IMR-90 (cell line): ENCODE measurements at regions not wholly inside any gene's neighbourhood (a gene's known extent, or its start where the extent isn't known, plus 50 kb on each side); places are given as distances from the start of the nearest gene placed in this dataset.
A peak's percentile ranks its signal among the peaks of the same experiment; 100 is the strongest.

Source experiments
- ATAC-seq: fragments of 200-7000 bp; cut with Tn5 transposase; 2 replicates; pipeline ENCODE4 v1.9.1; 2020; ENCODE audit warnings: low read depth, mild to moderate bottlenecking, moderate library complexity
- BruUV-seq: library from RNA; stranded (reverse); fragments of 400-500 nt; replicated peaks from 2 replicates; lab custom pipeline; 2021; lab: Mats Ljungman, UMichigan
- CTCF ChIA-PET: fragments of 300-600 bp; formaldehyde crosslinking; extraction: SDS; loops from one replicate; lab custom pipeline; 2021; ENCODE audit warnings: antibody characterized with exemption; lab: Yijun Ruan, JAX
- POLR2A ChIA-PET: fragments of 300-600 bp; sonication (Branson Sonifier 250); formaldehyde crosslinking; loops from one replicate; lab custom pipeline; 2022; ENCODE audit warnings: antibody characterized with exemption; ENCODE audit not compliant: unreplicated experiment; lab: Charles Lee
- DNase-seq: peaks from one replicate; pipeline ENCODE4 v3.0.0; 2013
- H2AFZ ChIP-seq: replicated peaks from 2 replicates; pipeline ENCODE3; 2013; ENCODE audit warnings: low read length, mild to moderate bottlenecking; ENCODE audit not compliant: poor library complexity
- H2AK5ac ChIP-seq: 2 replicates; pipeline ENCODE4 v1.6.1; 2013; ENCODE audit warnings: low read depth, low read length, inconsistent platforms
- H2AK9ac ChIP-seq: replicated peaks from 2 replicates; pipeline ENCODE3; 2013; ENCODE audit warnings: mild to moderate bottlenecking, low read depth, low read length, moderate library complexity; ENCODE audit not compliant: poor library complexity
- H2BK120ac ChIP-seq: 2 replicates; pipeline ENCODE4 v1.6.1; 2013; ENCODE audit warnings: low read depth, low read length, inconsistent platforms
- H2BK15ac ChIP-seq: 3 replicates; pipeline ENCODE4 v1.6.1; 2013; ENCODE audit warnings: low read depth, low read length, inconsistent platforms
- H2BK20ac ChIP-seq: 2 replicates; pipeline ENCODE4 v1.6.1; 2013; ENCODE audit warnings: low read depth, mild to moderate bottlenecking, inconsistent platforms, low read length, moderate library complexity
- H2BK5ac ChIP-seq: 2 replicates; pipeline ENCODE4 v1.6.1; 2013; ENCODE audit warnings: mild to moderate bottlenecking, low read depth, low read length, inconsistent platforms; ENCODE audit not compliant: poor library complexity, severe bottlenecking
- H3K14ac ChIP-seq: replicated peaks from 2 replicates; pipeline ENCODE4 v1.6.1; 2013; ENCODE audit warnings: low read depth, low read length, inconsistent platforms
- H3K18ac ChIP-seq: 2 replicates; pipeline ENCODE4 v1.6.1; 2013; ENCODE audit warnings: low read depth, low read length, control low read depth
- H3K23ac ChIP-seq: 2 replicates; pipeline ENCODE4 v1.6.1; 2013; ENCODE audit warnings: low read depth, low read length, inconsistent platforms
- H3K27ac ChIP-seq: 2 replicates; pipeline ENCODE4 v1.5.1; 2013; ENCODE audit warnings: mild to moderate bottlenecking, control low read depth, low read length; ENCODE audit not compliant: insufficient read depth
- H3K27me3 ChIP-seq: 2 replicates; pipeline ENCODE4 v1.6.1; 2013; ENCODE audit warnings: low read length; ENCODE audit not compliant: control insufficient read depth, insufficient read depth
- H3K36me3 ChIP-seq: 2 replicates; pipeline ENCODE4 v1.6.1; 2013; ENCODE audit warnings: low read length, mixed read lengths; ENCODE audit not compliant: control insufficient read depth, insufficient read depth
- H3K4ac ChIP-seq: 2 replicates; pipeline ENCODE4 v1.6.1; 2013; ENCODE audit warnings: low read depth, low read length, inconsistent platforms
- H3K4me1 ChIP-seq: 2 replicates; pipeline ENCODE4 v1.6.1; 2013; ENCODE audit warnings: low read length, mixed read lengths; ENCODE audit not compliant: control insufficient read depth, insufficient read depth
- H3K4me2 ChIP-seq: 2 replicates; pipeline ENCODE4 v1.6.1; 2013; ENCODE audit warnings: low read depth, mild to moderate bottlenecking, control low read depth, low read length, moderate library complexity
- H3K4me3 ChIP-seq: 2 replicates; pipeline ENCODE4 v1.5.1; 2013; ENCODE audit warnings: low read depth, mild to moderate bottlenecking, control low read depth, low read length, moderate library complexity; ENCODE audit not compliant: insufficient read depth
- H3K56ac ChIP-seq: 2 replicates; pipeline ENCODE4 v1.6.1; 2013; ENCODE audit warnings: low read length, inconsistent platforms; ENCODE audit not compliant: insufficient read depth; ENCODE audit errors: extremely low read depth
- H3K79me1 ChIP-seq, 2 experiments: 2 replicates each; pipeline ENCODE4 v1.6.1; 2013; ENCODE audit warnings: low read length in 2 of 2, inconsistent platforms in 1 of 2, low read depth in 1 of 2
- H3K9ac ChIP-seq: 2 replicates; pipeline ENCODE4 v1.6.1; 2013; ENCODE audit warnings: low read depth, low read length, control low read depth
- H3K9me1 ChIP-seq: 2 replicates; pipeline ENCODE4 v1.6.1; 2013; ENCODE audit warnings: low read length, inconsistent platforms; ENCODE audit not compliant: insufficient read depth
- H3K9me3 ChIP-seq: 2 replicates; pipeline ENCODE4 v1.6.1; 2013; ENCODE audit warnings: low read length; ENCODE audit not compliant: control insufficient read depth, insufficient read depth
- H4K20me1 ChIP-seq: 2 replicates; pipeline ENCODE4 v1.6.1; 2013; ENCODE audit warnings: low read length, inconsistent platforms; ENCODE audit not compliant: insufficient read depth
- H4K5ac ChIP-seq: 2 replicates; pipeline ENCODE4 v1.6.1; 2013; ENCODE audit warnings: mild to moderate bottlenecking, low read depth, low read length, control low read depth
- H4K8ac ChIP-seq, 2 experiments: 2 replicates each; pipeline ENCODE4 v1.6.1; 2013; ENCODE audit warnings: low read depth in 2 of 2, low read length in 2 of 2, control low read depth in 1 of 2, inconsistent platforms in 1 of 2
- H4K91ac ChIP-seq: 2 replicates; pipeline ENCODE4 v1.6.1; 2013; ENCODE audit warnings: low read depth, low read length, inconsistent platforms; ENCODE audit not compliant: insufficient read depth
- BHLHE40 ChIP-seq: fragments of 150-350 bp; IDR thresholded peaks from 2 replicates; pipeline ENCODE4 v1.6.1; 2016; ENCODE audit warnings: mild to moderate bottlenecking, low read depth, low read length
- CEBPB ChIP-seq: IDR thresholded peaks from 2 replicates; pipeline ENCODE4 v1.6.1; 2012; ENCODE audit warnings: low read depth, low read length, improper control_type of control experiment
- CHD1 ChIP-seq: IDR thresholded peaks from 2 replicates; pipeline ENCODE4 v1.6.1; 2012; ENCODE audit warnings: low read depth, low read length, improper control_type of control experiment
- FOS ChIP-seq: fragments of 150-350 bp; IDR thresholded peaks from 2 replicates; pipeline ENCODE4 v1.6.1; 2016; ENCODE audit warnings: low read depth, low read length
- MAFK ChIP-seq: IDR thresholded peaks from 2 replicates; pipeline ENCODE4 v1.6.1; 2012; ENCODE audit warnings: low read depth, low read length, improper control_type of control experiment
- MAZ ChIP-seq: IDR thresholded peaks from 2 replicates; pipeline ENCODE4 v1.6.1; 2012; ENCODE audit warnings: low read depth, mild to moderate bottlenecking, low read length, improper control_type of control experiment, moderate library complexity, borderline replicate concordance
- MXI1 ChIP-seq: IDR thresholded peaks from 2 replicates; pipeline ENCODE4 v1.6.1; 2012; ENCODE audit warnings: low read depth, mild to moderate bottlenecking, low read length, moderate library complexity, borderline replicate concordance
- NFE2L2 ChIP-seq: fragments of 150-350 bp; IDR thresholded peaks from 2 replicates; pipeline ENCODE4 v1.6.1; 2016; ENCODE audit warnings: low read depth, mild to moderate bottlenecking, low read length
- POLR2A ChIP-seq: IDR thresholded peaks from 2 replicates; pipeline ENCODE4 v1.6.1; 2012; ENCODE audit warnings: mild to moderate bottlenecking, low read depth, low read length
- RAD21 ChIP-seq: IDR thresholded peaks from 2 replicates; pipeline ENCODE4 v1.6.1; 2012; ENCODE audit warnings: low read length, improper control_type of control experiment
- RCOR1 ChIP-seq: IDR thresholded peaks from 2 replicates; pipeline ENCODE4 v1.6.1; 2012; ENCODE audit warnings: mild to moderate bottlenecking, low read length, improper control_type of control experiment; ENCODE audit not compliant: insufficient replicate concordance
- RFX5 ChIP-seq: IDR thresholded peaks from 2 replicates; pipeline ENCODE4 v1.8.0; 2012; ENCODE audit warnings: low read depth, mild to moderate bottlenecking, low read length, moderate library complexity
- SMC3 ChIP-seq: fragments of 150-350 bp; IDR thresholded peaks from 2 replicates; pipeline ENCODE4 v1.6.1; 2016; ENCODE audit warnings: low read depth, mild to moderate bottlenecking, antibody characterized with exemption, low read length, moderate library complexity
- USF2 ChIP-seq: fragments of 150-350 bp; IDR thresholded peaks from 2 replicates; pipeline ENCODE4 v1.6.1; 2017; ENCODE audit warnings: mild to moderate bottlenecking, antibody characterized with exemption, low read length, low read depth
- WGBS, 2 experiments: methylation state at CpG; one replicate each; pipeline versions ENCODE4 v1.1.5 to v1.1.7; 2013; ENCODE audit warnings: missing lambda C conversion rate in 2 of 2; ENCODE audit not compliant: insufficient read length in 1 of 2; ENCODE audit errors: extremely low coverage in 2 of 2; 5-methylcytosine and 5-hydroxymethylcytosine counted together
- dilution Hi-C: fragments of 300-500 bp; cut with HindIII; formaldehyde crosslinking; loops from one replicate; pipeline ENCODE4 v1.14.3; 2018; ENCODE audit warnings: low sequenced_read_pairs; ENCODE audit not compliant: unreplicated experiment
- in situ Hi-C: fragments of 300-500 bp; cut with MboI; formaldehyde crosslinking; loops from 3 replicates; pipeline ENCODE4 v1.14.3; 2019; ENCODE audit warnings: low sequenced_read_pairs, inconsistent platforms, mixed read lengths
- intact Hi-C: fragments of 100-400 bp; cut with micrococcal nuclease; formaldehyde crosslinking; loops from 2 replicates; pipeline ENCODE4 v1.10.0; 2022
- TF ChIP-seq, protein P1 (sequence below): conservative IDR thresholded peaks from 2 replicates; pipeline ENCODE4 v1.5.1; 2012; ENCODE audit warnings: mild to moderate bottlenecking, low read depth, low read length, improper control_type of control experiment
- TF ChIP-seq, protein P2 (sequence below): fragments of 150-350 bp; IDR thresholded peaks from 2 replicates; pipeline ENCODE4 v1.6.1; 2016; ENCODE audit warnings: low read depth, mild to moderate bottlenecking, low read length, moderate library complexity, borderline replicate concordance

DNA sequence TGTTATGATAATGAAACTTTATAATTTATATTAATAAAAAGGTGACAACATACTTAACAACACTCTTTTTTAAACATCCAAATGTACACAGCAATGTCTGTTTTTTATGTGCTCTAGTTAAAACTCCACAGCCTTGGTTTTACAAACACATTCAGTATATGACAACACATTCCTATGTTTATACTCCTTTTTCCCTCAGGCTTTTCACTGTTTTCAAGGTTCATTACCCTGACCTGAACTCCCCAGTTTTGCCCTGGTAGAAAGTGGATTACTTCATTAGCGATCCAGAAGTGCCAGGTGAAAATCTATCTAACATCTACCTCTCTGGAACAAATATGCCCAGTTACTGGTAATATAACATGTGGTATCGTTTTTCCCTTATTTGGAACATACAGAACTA lies 340.2 kb upstream of the DDHD1 start:
- Histone ChIP-seq H2BK20ac (peak overlapping the region; percentile 45; the same call in 1 of the 2 replicates), H3K27me3 (no peaks in the 10 kb centered on the region), H3K4ac (peak overlapping the region; percentile 40; the same call in 1 of the 2 replicates), H2BK15ac (peak overlapping the region; percentile 53; the same call in 2 of the 3 replicates), H3K9ac (no peak overlapping the region), H4K20me1 (no peaks in the 10 kb centered on the region), H3K4me2 (no peak overlapping the region), H2BK5ac (peak overlapping the region; percentile 31), H2BK120ac (peak overlapping the region; percentile 74), H2AK9ac (no peak overlapping the region), H4K5ac (peak overlapping the region; percentile 57), H3K9me3 (no peaks in the 10 kb centered on the region), H3K9me1 (no peaks in the 10 kb centered on the region), H4K8ac (peak overlapping the region in 1 of 2 experiments; percentile 77; a peak in 3 of 4 replicates), H4K91ac (no peak overlapping the region; the same call in 1 of the 2 replicates), H3K56ac (no peak overlapping the region), H3K4me3 (no peak overlapping the region), H3K27ac (no peak overlapping the region; the same call in 1 of the 2 replicates), H3K36me3 (no peaks in the 10 kb centered on the region), H3K79me1 (no peaks in the 10 kb centered on the region), H3K14ac (peak overlapping the region; percentile 71; the same call in 1 of the 2 replicates), H3K18ac (peak overlapping the region; percentile 93), H2AFZ (no peak overlapping the region), H3K23ac (no peak overlapping the region), H3K4me1 (peaks cover 5% of the 10 kb centered on the region), H2AK5ac (no peak overlapping the region)
- dilution Hi-C loops (no loop called here), in situ Hi-C loops (no loop called here), intact Hi-C loops (no loop called here)
- DNase-seq (no peak), ATAC-seq (peak; percentile 59)
- no TSS peak for BruUV-seq
- CTCF ChIA-PET, result no interaction called here
- TF ChIP-seq RFX5 (no peak), NFE2L2 (no peak), POLR2A (no peak), SMC3 (no peak), MXI1 (no peak), MAZ (no peak), RAD21 (no peak), MAFK (no peak), FOS (no peak), CHD1 (no peak), USF2 (no peak), CEBPB (no peak), BHLHE40 (no peak), RCOR1 (no peak)
- TF ChIP-seq, protein P1, sequence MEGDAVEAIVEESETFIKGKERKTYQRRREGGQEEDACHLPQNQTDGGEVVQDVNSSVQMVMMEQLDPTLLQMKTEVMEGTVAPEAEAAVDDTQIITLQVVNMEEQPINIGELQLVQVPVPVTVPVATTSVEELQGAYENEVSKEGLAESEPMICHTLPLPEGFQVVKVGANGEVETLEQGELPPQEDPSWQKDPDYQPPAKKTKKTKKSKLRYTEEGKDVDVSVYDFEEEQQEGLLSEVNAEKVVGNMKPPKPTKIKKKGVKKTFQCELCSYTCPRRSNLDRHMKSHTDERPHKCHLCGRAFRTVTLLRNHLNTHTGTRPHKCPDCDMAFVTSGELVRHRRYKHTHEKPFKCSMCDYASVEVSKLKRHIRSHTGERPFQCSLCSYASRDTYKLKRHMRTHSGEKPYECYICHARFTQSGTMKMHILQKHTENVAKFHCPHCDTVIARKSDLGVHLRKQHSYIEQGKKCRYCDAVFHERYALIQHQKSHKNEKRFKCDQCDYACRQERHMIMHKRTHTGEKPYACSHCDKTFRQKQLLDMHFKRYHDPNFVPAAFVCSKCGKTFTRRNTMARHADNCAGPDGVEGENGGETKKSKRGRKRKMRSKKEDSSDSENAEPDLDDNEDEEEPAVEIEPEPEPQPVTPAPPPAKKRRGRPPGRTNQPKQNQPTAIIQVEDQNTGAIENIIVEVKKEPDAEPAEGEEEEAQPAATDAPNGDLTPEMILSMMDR, result no peak
- TF ChIP-seq, protein P2, sequence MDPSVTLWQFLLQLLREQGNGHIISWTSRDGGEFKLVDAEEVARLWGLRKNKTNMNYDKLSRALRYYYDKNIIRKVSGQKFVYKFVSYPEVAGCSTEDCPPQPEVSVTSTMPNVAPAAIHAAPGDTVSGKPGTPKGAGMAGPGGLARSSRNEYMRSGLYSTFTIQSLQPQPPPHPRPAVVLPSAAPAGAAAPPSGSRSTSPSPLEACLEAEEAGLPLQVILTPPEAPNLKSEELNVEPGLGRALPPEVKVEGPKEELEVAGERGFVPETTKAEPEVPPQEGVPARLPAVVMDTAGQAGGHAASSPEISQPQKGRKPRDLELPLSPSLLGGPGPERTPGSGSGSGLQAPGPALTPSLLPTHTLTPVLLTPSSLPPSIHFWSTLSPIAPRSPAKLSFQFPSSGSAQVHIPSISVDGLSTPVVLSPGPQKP, result no peak
- WGBS, 2 experiments, result no CpG with 5 or more reads among the region's 2 CpGs
- POLR2A ChIA-PET, result no interaction called here
